RWPE2 (cell line): ENCODE measurements at regions not wholly inside any gene's neighbourhood (a gene's known extent, or its start where the extent isn't known, plus 50 kb on each side); places are given as distances from the start of the nearest gene placed in this dataset.
A peak's percentile ranks its signal among the peaks of the same experiment; 100 is the strongest.

Experiments
- ATAC-seq: fragments of 200-7000 bp; cut with Tn5 transposase; 3 replicates; pipeline ENCODE4 v1.9.1; 2021; ENCODE audit warnings: low read depth
- DNase-seq: peaks from one replicate; pipeline ENCODE4 v3.0.0-alpha.2; 2020; ENCODE audit warnings: low spot score
- H3K27ac ChIP-seq: fragments of 450-650 bp; 2 replicates; pipeline ENCODE4 v1.5.1; 2017; ENCODE audit warnings: mild to moderate bottlenecking; ENCODE audit not compliant: poor library complexity, severe bottlenecking
- H3K27me3 ChIP-seq: fragments of 250-450 bp; sonication (Bioruptor Pico); 2 replicates; pipeline ENCODE4 v1.5.1; 2021; ENCODE audit warnings: mild to moderate bottlenecking, moderate library complexity; ENCODE audit not compliant: insufficient read depth, poor library complexity, severe bottlenecking
- H3K36me3 ChIP-seq: fragments of 250-450 bp; sonication (Bioruptor Pico); 2 replicates; pipeline ENCODE4 v1.5.1; 2020; ENCODE audit warnings: low read depth, mild to moderate bottlenecking, moderate library complexity
- H3K4me1 ChIP-seq: fragments of 250-450 bp; sonication (Bioruptor Pico); 2 replicates; pipeline ENCODE4 v1.5.1; 2021; ENCODE audit warnings: mild to moderate bottlenecking, moderate library complexity; ENCODE audit not compliant: insufficient read depth, poor library complexity, severe bottlenecking
- H3K4me3 ChIP-seq: fragments of 250-450 bp; sonication (Bioruptor Pico); 2 replicates; pipeline ENCODE4 v1.5.1; 2021; ENCODE audit warnings: mild to moderate bottlenecking, moderate library complexity; ENCODE audit not compliant: severe bottlenecking
- H3K9me3 ChIP-seq: fragments of 250-450 bp; sonication (Bioruptor Pico); 2 replicates; pipeline ENCODE4 v1.5.1; 2021; ENCODE audit warnings: mild to moderate bottlenecking, moderate library complexity; ENCODE audit not compliant: severe bottlenecking
- CTCF ChIP-seq: fragments of 450-650 bp; IDR thresholded peaks from one replicate; pipeline ENCODE4 v1.5.1; 2017; ENCODE audit warnings: mild to moderate bottlenecking, moderate library complexity; ENCODE audit not compliant: poor library complexity, severe bottlenecking

DNA sequence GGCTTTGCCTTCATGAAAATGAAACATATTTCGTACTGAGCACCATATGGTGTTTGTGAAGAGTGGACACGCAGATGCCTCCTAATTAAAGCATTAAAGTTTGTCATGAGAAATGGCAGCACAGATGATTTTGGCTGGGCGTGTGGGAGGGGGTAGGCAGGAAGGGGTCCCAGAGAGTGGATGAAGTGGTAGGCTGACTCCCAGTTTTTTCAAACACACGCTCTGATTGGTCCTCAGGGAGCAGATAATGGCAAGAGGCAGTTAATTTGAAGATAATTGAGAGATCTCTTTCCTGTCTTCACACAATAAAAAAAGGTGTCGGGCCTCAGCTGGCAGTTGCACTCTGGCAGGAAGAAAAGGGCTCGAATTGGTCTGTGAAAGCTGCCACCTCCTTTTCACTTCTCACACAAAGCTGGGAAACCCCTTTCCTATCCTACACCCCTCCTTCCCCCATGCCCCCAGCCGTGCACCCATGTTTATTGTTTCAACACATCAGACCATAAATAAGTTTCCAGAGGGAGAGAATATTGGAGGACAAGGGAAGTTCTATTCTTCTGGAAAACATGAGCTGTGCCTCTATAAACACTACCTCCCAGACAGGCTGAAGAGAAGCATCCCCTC lies 429.6 kb downstream of the ARHGEF28 start:
- H3K36me3 ChIP-seq, result no peaks in the 10 kb centered on the region
- no peaks in the 10 kb centered on the region for H3K9me3 ChIP-seq
- H3K27ac ChIP-seq, result no peak overlapping the region
- no peak for TF ChIP-seq CTCF
- no peak for DNase-seq
- no peak overlapping the region for H3K4me3 ChIP-seq
- peaks cover 4% of the 10 kb centered on the region for H3K4me1 ChIP-seq
- ATAC-seq, result no peak
- no peaks in the 10 kb centered on the region for H3K27me3 ChIP-seq

- Histone ChIP-seq H3K36me3 (no peaks in the 10 kb centered on the region), H3K27ac (no peak overlapping the region), H3K4me3 (no peak overlapping the region), H3K27me3 (no peaks in the 10 kb centered on the region), H3K9me3 (no peaks in the 10 kb centered on the region), H3K4me1 (peaks cover 4% of the 10 kb centered on the region)
- ATAC-seq (no peak), DNase-seq (no peak)
- TF ChIP-seq CTCF, result no peak
Observed at GRCh38 chr5:74054641-74055421, 428.8 kb downstream of the ARHGEF28 start.

- no peak for ATAC-seq
- H3K4me3 ChIP-seq, result no peak overlapping the region
- no peaks in the 10 kb centered on the region for H3K9me3 ChIP-seq
- H3K27ac ChIP-seq, result no peak overlapping the region
- DNase-seq, result no peak
- H3K36me3 ChIP-seq, result no peaks in the 10 kb centered on the region
- no peaks in the 10 kb centered on the region for H3K27me3 ChIP-seq
- peaks cover 4% of the 10 kb centered on the region for H3K4me1 ChIP-seq
- no peak for TF ChIP-seq CTCF
Observed at GRCh38 chr5:74054139-74054538, 428.1 kb downstream of the ARHGEF28 start.

DNA sequence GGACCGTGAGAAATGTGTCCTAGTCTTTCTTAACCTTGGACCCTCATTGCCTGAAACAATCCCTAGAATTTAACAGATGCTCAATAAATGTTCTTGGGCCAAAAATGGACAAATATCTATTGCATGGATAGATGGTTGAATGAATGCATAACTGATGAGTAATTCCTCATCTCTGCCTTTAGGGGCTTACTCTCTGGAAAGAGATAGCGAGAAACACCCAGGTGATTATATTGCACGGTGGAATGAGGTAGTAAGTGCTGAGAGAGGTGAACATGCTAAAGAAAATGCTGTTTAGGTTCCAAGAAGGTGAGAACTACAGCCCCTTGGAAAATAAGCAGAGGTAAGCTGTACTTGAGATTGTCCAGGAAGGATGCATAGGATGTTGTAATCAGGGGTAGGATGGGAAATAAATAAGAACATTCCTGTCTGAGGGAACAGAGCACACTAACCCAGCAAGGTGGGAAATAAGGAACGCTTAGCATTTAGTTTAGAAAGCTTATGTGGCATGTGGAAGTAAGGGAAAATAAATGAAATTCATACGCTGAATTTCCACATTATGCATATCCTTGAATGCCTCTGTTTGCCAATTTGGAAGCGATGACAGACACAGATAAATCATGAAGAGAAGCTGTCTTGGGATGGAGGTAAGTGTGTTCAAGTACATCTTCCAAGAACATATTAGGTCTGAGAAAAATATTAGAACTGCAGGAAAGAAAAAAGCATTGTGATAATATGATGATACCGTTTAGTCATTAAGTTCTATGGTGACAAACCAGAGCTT lies 426.6 kb downstream of the ARHGEF28 start:
- Histone ChIP-seq H3K27ac (no peak overlapping the region), H3K27me3 (no peaks in the 10 kb centered on the region), H3K4me3 (no peak overlapping the region), H3K36me3 (no peaks in the 10 kb centered on the region), H3K9me3 (no peaks in the 10 kb centered on the region), H3K4me1 (peaks cover 4% of the 10 kb centered on the region)
- DNase-seq (no peak), ATAC-seq (peak; percentile 54; the same call in 1 of the 3 replicates)
- TF ChIP-seq CTCF, result no peak
